ENCODE measurements at regions not wholly inside any gene's neighbourhood (a gene's known extent, or its start where the extent isn't known, plus 50 kb on each side); places are given as distances from the start of the nearest gene placed in this dataset.
"Not testable (repeated sequence)": the region's sequence is repeated elsewhere in the genome, so short reads cannot be mapped to it uniquely, and the experiment has no call there.

DNA sequence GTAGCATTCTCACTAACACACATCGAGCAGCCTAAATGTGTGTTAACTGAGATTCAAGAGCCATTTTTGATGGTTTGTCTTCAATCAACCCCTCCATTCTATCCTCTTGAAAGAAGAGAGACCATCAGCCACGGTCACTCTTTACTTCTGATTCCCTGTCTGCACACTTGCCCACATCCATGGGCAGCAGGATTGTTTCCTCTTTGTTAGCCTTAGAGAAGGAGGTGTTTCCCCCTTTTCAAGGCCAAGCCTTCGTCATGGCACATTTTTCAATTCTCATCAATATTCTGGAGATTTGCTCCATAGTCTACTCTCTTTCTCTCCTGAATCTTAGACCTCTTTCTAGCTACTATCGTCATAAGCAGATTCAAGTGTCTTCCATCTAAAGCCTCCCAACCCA lies 522.4 kb upstream of the NAALADL2 start:
- DNase-seq = no peak

DNA sequence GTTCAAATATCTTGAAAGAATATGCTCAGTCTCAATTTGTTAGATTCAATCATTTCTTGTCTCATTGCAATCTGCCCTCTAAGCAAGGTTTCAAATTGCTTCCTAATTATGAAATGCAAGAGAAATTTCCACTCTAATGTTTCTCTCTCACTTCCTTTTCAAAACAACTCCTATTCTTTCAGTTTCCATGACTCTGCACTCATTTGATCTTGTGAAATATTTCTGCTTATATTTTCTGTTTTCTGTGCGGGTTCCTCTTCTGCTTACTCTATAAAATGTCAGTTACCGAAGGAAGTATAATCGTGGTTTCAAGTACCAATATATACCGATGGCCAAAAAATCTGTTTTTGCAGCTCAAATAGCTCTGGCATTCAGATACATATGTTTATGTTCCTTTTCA lies 521.9 kb upstream of the NAALADL2 start:
- no peak for DNase-seq

DNA sequence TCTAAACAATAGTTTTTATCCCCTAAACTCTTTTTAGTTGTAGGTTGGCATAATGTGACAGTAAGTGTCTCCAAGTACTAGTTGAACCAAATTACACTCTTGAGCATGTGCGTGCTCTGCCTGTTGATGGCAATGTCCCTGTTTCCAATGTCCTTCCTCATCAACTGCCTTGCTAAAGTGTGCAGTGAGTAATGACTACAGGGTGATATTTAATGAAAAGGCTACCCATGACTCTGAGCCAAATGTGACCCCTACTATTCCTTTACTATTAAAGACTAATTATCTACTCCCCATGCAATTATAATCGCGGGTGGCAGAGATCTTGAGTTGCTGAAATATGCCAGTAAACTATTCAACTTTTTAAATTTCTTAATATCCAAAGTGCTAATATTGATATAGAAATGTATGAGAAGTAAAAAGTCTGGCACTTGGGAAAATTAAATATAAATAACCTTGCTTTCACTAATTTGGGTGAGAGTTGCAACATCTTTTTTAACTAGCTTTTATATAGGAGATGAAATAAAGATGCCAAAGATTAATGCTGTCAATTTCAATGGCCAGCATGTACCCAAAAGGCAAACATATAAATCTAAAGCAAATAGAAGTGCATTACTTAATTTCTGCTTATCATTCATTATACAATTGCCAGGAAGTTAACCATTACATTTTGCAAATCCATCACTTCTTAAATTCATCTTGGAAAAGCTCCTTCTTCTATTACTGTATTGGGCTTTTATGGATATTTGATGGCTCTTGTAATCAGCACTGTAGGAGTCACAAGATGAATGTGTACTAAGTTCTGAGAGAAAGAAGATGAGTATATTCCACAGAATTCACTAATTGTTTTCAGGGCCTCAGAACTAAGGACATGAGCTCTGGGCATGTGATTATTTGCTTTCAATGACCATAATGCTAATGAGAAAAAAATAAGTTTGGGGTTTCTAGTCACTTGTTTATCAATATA lies 518.2 kb upstream of the NAALADL2 start:
- DNase-seq = no peak

DNA sequence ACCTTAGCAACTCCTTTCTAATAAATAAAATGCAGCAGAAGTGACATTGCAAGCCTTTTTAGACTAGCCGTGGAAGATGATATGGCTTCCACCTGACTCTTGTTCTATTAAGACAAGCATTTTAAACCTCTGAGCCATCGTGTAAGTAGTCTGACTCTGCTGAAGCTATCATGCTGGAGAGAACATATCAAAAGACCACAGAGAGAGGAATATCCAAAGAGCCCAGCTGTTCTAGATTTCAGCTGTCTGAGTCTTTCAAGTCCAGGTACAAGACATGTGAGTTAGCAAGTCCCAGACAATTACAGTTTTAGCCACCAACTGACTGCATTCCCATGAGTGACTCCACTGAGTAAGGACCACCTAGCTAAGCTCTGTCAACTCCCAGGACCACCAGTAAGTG lies 517.0 kb upstream of the NAALADL2 start:
- no peak for DNase-seq

DNA sequence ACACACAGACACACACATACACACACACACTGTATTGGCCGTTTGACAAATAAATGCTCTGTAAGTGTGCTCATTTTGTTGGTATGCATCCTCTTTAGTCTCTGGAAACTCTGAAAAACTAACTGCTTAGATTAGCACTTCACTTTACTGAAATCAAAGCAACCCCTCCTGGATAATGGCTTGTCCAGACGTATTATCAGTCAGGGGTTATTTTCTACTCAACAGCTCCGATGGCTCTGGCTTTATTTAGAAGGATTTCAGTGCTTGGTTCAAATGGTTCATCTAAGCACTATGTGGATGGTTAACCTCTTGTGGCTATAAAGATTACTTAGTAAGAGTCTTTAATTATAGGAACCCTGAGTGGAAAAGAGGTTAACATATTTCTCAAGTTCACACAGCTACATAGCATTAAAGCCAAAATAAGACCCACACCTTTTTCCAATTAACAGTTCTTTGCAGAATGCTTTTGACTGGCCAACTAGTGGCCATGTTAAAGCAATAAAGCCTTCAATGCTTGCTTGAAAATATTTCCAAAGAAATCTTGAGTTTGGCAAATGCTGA lies 516.1 kb upstream of the NAALADL2 start:
- DNase-seq = no peak

DNA sequence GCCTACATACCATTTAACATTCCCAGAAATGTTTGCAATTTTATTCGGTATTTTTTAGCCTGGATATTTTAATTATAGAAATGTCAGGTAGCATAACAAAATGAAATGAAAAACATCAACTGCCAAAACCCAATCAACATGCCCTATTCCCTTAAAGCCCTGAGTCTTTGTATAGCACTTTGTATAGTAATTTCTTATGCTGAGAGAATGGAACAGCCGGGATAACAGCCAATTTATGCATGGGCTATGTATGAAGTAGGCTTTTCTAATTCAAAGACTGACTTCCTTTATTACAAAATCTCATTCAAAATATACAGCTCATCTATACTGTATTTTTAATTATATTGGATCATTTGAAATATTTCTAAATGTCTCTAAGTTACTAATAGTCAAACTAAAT lies 513.0 kb upstream of the NAALADL2 start:
- no peak for DNase-seq

DNA sequence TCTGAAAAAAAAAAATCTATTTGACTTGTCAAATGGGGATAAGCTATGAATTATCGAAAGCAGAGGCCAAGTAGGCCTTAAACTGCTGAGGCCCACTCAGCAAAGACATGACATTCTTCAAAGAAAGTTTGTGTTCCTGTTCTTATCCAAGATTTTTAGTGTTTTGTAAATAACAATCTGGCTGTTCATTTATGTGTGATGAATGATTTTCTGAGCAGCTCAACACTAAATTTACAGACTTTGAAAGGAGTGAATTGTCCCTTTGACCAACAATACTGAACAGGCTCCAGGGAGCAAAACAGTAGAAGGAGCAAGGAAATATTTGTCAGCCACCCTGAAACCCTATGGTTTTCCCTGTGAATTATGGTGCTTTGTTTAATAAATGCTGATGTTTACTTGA lies 512.6 kb upstream of the NAALADL2 start:
- DNase-seq = no peak

DNA sequence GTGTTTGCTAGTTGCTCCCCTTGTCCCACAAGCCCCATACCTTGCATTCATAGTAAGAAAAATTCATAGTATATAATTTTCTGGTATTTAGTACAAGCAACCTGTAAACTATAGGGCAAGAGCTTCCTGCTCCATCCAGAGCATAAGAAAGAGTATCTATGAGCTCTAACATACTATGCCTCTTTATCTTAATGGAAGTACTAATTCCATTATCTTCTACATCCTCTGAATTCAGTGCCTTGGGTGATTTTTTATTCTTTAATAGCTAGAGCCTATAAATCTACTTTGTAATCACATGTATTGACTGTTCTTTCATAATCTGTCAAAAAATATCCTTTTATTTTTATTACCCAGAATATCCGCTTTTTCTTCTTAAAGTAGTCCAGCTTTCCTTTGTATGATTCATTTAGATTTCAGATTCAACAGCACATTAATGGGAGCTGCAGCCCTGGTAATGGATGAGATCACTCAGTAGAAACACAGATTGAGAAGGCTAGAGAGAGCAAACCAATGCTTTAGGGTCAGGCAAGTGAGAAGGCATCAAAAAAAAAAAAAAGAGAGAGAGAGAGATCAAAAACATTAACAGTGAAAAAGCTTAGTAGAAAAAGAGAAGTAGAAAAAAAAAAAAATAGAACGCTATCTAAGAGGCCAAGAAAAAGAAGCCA lies 511.5 kb upstream of the NAALADL2 start:
- DNase-seq = no peak

DNA sequence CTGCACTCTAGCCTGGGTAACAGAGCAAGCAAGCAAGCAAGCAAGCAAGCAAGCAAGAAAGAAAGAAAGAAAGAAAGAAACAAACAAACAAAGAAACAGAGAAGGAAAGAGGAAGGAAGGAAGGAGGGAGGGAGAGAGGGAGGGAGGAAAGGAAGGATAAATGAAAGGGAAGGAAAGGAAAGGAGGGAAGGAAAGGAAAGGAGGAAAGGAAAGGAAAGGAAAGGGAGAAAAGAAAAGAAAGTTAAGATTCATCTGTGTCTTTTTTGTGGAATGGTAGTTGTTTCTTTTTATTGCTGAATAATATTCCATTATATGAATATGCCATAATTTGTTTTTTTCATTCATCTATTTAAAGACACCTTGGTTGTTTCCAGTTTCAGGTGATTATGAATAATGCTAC lies 506.9 kb upstream of the NAALADL2 start:
- DNase-seq = no peak

DNA sequence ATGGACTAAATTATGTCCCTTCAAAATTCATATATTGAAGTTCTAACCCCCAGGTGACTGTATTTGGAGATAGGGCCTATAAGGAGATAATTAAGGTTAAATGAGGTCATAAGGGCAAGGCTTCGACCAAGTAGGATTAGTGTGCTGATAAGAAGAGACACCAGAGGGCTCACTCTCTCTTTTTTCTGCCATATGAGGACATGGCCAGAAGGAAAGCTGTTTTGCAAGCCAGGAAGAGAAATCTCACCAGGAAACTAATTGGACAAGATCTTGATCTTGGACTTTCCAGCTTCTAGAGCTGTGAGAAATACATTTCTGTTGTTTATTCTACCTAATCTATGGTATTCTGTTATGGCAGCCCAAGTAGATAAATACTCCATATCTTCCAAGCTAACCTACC lies 503.6 kb upstream of the NAALADL2 start:
- DNase-seq = peak; percentile 32

DNA sequence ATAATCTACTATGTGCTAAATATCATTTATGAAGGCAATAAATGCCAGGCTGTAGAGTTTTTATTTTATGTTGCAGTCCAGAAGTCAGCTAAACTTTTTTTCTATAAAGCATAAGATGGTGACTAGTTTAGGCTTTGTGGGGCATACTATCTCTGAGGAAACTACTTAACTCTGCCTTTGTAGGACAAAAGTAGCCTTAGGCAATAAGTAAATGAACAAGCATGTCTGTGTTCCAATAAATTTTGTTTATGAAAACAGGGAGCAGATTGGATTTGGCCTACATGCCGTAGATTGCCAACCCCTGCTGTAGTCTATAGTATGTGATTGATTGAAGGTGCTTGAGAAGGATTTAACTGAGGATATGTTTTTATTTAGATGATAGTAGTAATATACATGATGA lies 502.5 kb upstream of the NAALADL2 start:
- DNase-seq = no peak

DNA sequence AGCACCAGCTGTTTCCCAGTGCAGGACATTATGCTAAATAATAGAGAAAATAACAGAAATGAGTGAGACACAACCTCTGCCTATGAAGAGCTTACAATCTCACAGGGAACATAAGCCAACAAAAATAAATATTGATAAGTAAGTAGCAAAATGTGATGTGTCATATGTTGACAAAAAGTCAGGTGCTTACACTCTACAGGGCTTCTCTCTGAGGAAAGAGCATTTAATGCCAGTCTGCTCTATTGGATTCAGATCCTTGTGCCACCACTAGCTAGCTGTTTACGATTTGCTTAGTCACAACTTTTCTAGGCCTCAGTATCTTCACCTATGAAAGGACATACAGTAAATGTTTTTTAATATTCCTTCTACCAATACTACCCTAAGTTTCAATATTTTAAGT lies 500.9 kb upstream of the NAALADL2 start:
- DNase-seq = no peak

DNA sequence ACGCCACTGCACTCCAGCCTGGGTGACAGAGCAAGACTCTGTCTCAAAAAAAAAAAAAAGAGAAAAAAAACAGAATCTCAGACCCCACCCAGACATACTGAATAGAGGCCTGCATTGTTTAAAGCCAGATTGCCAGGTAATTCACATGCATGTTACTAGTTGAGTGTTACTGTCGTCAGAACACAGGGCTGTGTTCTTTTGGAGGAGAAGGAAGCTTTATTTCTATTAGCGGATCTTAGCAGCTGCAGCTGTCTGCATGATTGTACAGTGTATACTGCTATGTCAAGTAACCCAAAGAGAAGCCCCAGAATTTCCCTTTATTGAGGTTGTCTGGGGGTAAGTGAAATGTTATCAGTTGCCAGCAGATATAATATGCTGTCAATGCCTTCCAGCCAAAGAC lies 496.6 kb upstream of the NAALADL2 start:
- DNase-seq = no peak

DNA sequence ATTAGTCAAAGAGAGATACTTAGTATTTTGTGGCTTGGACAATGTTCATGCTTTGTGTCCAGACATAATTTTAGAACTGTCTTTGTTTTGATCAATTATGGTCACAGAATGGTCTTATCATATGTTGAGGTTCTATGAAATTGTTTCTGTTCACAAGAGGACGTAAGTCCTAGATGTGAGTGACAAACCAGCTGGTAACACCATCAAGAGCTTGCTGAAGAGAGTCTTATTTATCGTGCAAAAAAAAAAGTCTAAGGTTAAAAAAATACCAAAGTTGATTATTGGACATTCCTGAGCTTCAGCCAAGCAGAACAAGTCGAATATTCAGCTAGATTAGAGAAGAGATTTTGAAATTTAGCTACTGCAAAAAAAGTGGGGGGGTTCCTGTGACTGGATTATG lies 495.9 kb upstream of the NAALADL2 start:
- no peak for DNase-seq

DNA sequence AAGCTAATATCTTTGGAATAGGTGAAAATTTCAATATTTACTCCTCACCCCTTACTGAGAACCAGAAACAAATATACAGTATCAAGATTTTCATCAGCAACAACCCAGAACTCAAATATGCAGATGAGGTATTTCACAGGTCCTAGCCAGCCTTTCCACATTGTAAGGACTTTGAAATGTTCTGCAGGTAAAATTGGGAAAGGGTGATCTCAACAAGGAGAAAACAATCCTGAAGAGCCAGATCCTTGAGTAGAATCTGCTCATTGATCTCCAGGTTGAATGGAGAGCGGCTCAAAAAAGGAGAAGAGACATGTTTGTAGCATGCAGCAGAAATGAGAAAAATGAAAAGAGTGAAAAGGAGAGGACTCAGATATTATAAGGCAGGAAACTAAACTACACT lies 493.3 kb upstream of the NAALADL2 start:
- DNase-seq = no peak

DNA sequence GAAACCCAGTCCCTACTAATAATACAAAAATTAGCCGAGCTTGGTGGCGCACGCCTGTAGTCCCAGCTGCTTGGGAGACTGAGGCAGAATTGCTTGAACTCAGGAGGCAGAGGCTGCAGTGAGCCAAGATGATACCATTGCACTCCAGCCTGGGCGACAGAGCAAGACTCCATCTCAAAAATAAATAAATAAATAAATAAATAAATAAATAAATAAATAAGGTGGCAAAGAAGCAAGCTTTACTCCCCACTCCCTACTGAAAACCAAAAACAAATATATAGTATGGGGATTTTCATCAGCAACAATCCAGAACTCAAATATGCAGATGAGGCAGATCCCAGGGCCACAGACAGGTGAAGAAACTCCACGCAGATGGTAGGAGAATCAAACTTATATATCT lies 492.2 kb upstream of the NAALADL2 start:
- not testable (repeated sequence) for DNase-seq

DNA sequence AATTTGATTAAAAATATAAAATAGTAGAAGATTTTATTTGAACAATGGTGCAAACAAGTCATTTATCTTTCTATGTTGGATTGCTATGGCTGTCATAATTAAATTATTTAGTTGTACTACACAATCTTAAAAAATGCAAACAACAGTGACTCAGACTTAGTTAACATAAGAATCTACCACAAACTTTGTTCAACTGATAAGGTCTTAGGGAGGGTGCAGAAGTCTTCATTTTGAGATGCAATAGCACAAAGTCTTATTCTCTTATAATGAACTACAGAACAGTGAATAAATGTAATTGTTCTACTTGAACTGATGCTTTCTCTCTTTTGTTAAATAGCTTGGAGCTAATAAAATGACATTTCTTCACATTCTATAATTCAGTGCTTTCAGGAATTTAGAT lies 482.8 kb upstream of the NAALADL2 start:
- no peak for DNase-seq

DNA sequence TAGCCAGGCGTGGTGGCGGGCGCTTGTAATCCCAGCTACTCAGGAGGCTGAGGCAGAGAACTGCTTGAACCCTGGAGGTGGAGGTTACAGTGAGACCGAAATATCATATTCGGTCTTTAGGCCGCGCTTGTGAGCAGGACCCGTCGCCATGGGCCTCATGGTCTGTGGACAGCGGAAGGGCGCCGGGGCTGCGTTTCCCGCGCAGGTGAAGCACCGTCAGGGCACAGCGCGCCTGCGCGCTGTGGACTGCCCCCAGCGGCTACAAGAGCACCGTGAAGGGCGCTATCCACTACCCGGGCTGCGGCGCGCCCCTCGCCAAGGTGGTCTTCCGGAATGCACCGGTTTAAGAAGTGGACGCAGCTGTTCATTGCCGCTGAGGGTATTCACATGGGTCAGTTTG lies 482.0 kb upstream of the NAALADL2 start:
- no peak for DNase-seq

DNA sequence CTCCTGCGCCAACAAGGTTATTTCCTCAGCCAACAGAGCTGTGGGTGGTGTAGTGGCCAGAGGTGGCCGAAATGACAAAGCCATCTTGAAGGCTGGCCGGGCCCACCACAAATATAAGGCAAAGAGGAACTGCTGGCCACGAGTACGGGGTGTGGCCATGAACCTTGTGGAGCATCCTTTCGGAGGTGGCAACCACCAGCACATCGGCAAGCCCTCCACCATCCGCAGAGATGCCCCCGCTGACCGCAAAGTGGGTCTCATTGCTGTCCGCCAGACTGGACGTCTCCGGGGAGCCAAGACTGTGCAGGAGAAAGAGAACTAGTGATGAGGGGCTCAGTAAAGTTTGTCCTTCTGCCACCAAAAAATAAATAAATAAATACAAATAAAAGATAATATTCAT lies 481.4 kb upstream of the NAALADL2 start:
- no peak for DNase-seq

DNA sequence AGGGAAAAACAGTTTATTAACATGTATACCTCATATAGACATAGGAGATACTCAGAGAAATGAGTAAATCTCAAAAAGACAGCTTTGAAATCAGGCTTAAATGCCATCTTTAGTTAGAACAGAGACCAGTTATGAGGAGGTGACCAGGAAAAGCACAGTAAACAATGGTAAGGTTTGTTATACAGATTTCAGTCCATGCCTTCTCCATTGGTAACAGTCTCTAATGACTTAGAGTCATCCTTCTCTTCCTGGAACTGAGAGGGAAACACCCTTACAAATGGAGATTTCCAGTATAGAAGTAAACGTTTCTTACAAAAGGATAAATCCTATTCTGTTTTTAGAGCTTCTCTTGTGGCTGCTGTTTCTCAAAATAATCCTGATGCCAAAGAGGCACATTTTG lies 476.3 kb upstream of the NAALADL2 start:
- DNase-seq = no peak

DNA sequence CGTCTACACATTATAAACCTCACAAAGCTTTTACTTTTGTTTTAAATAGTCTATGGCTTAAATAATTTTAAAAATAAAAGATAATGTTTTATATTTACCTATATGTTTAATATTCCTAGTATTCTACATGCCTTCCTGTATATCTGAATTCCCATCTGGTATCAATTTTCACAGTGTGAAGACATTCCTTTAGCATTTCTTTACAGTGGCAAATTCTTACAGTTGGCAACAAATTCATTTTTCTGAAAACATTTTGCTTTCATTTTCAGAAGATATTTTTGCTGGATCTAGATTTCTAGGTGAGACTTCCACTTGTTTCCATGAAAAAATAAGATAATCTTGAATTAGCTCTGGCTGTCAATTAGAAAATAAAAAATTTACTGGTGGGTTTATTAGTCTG lies 471.4 kb upstream of the NAALADL2 start:
- no peak for DNase-seq

DNA sequence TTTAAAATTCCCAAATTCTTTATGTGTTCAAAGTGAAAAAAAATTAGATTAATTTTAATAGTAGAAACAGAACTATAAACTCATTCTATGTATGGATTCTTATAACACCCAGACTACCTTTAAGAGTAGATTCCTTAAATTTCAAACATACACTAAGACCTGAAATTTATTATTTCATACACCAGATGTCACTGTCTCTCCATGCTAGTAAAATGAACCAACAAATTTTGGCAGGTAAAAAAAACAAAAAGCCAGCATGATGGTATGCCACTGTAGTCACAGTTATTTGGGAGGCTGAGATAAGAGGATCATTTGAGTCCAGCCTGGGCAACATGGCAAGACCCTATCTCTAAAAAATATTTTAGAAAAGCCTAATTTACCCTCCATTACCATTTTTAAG lies 461.3 kb upstream of the NAALADL2 start:
- DNase-seq = peak; percentile 50

DNA sequence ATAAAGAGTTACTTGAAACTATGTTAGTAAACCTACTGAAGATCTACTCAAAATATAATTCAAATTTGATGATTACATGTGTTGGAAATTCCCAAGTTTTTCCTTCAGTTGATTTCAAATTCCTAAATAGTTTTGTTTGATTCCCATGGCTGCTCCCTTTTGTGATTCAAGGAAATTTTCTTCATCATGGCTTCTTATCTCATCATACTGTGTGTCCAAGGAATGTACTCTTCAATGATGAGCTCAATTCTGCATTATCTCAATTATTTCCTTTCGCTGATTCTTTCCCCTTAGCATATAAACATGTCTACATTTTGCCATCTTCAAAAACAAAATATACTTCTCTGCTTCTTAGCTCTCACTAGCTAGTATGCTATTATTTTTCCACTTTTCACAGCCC lies 460.4 kb upstream of the NAALADL2 start:
- DNase-seq = no peak

DNA sequence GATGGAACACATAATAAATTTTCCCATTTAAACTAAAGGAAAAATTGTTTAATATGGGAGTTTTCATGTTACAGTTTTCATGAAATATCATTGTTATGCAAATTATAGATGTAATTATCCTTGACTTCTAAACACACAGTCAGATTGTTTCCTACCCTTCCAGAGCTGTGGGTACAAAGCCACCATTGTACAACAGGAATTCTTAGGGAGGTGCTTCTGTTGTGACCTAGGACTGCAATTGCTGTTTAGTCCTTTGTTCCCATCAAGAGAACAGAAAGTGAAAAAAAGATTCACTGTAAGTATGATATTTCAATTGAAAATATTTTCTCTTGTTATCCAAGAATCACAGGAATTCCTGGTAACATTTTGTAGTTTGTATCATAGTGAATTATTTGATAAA lies 455.3 kb upstream of the NAALADL2 start:
- DNase-seq = no peak

Measured in hematopoietic multipotent progenitor cell treated with erythropoietin and hydrocortisone succinate and interleukin-3 and kit ligand, for 8 days (in vitro differentiated cells).